ENCODE measurements at regions not wholly inside any gene's neighbourhood (a gene's known extent, or its start where the extent isn't known, plus 50 kb on each side); places are given as distances from the start of the nearest gene placed in this dataset.

- Histone ChIP-seq H3K9me3 (ENCODE audit: control insufficient read depth, low read depth, low read length) (no peaks in the 10 kb centered on the region), H3K36me3 (ENCODE audit: control insufficient read depth in 2 of 2, extremely low read depth in 1 of 2, insufficient read depth in 2 of 2, low read length in 2 of 2) (no peaks in the 10 kb centered on the region), H4K20me1 (ENCODE audit: control insufficient read depth, extremely low read depth, insufficient read depth, low read length) (no peaks in the 10 kb centered on the region), H3K9me1 (ENCODE audit: control insufficient read depth, extremely low read depth, insufficient read depth, low read length) (no peaks in the 10 kb centered on the region), H3K4me1 (ENCODE audit: control insufficient read depth, extremely low read depth, insufficient read depth, low read length) (no peaks in the 10 kb centered on the region), H3K4me3 (ENCODE audit: control insufficient read depth in 2 of 3, extremely low read depth in 1 of 3, insufficient read depth in 2 of 3, low read depth in 1 of 3, low read length in 3 of 3) (no peak overlapping the region), H3K9ac (ENCODE audit: control insufficient read depth, extremely low read depth, insufficient read depth, low read length) (no peak overlapping the region), H3K79me2 (ENCODE audit: control insufficient read depth, insufficient read depth, low read length) (no peaks in the 10 kb centered on the region), H3K4me2 (ENCODE audit: control insufficient read depth, extremely low read depth, insufficient read depth, low read depth, low read length) (no peak overlapping the region), H2AFZ (ENCODE audit: control insufficient read depth, low read length) (no peak overlapping the region), H3K27me3 (ENCODE audit: control insufficient read depth, extremely low read depth, insufficient read depth, low read length) (peaks cover 4% of the 10 kb centered on the region), H3K27ac (ENCODE audit: control insufficient read depth, insufficient read depth, low read length) (no peak overlapping the region)
- no peak for DNase-seq (ENCODE audit: low read depth, low spot score)
- dilution Hi-C loops (cut with MboI; ENCODE audit: extremely low pct_ligation_motif_present, low sequenced_read_pairs): no loop called here
- FAIRE-seq: peak; percentile 69
- TF ChIP-seq EZH2 (IDR thresholded peaks at IDR 0.05; ENCODE audit: low read length) (no peak), CTCF (optimal IDR thresholded peaks at IDR 0.05 in 1 of 3, IDR thresholded peaks at IDR 0.05 in 1 of 3, conservative IDR thresholded peaks at IDR 0.05 in 1 of 3; ENCODE audit: extremely low read depth in 1 of 3, insufficient read depth in 2 of 3, low read length in 3 of 3) (peak; percentile 76 to 88 (median 86))
These were observed 212.2 kb downstream of the LYPLAL1 start for GRCh38 chr1:219385787-219386427.

GRCh38 chr1:219383281-219383680 lies 209.6 kb downstream of the LYPLAL1 start:
- no peak overlapping the region for H3K4me2 ChIP-seq (ENCODE audit: control insufficient read depth, extremely low read depth, insufficient read depth, low read depth, low read length)
- no peaks in the 10 kb centered on the region for H3K36me3 ChIP-seq (ENCODE audit: control insufficient read depth in 2 of 2, extremely low read depth in 1 of 2, insufficient read depth in 2 of 2, low read length in 2 of 2)
- no peak overlapping the region for H3K4me3 ChIP-seq (ENCODE audit: control insufficient read depth in 2 of 3, extremely low read depth in 1 of 3, insufficient read depth in 2 of 3, low read depth in 1 of 3, low read length in 3 of 3)
- H3K9me3 ChIP-seq (ENCODE audit: control insufficient read depth, low read depth, low read length): no peaks in the 10 kb centered on the region
- H3K9me1 ChIP-seq (ENCODE audit: control insufficient read depth, extremely low read depth, insufficient read depth, low read length): no peaks in the 10 kb centered on the region
- dilution Hi-C loops (cut with MboI; ENCODE audit: extremely low pct_ligation_motif_present, low sequenced_read_pairs): no loop called here
- no peak overlapping the region for H2AFZ ChIP-seq (ENCODE audit: control insufficient read depth, low read length)
- H4K20me1 ChIP-seq (ENCODE audit: control insufficient read depth, extremely low read depth, insufficient read depth, low read length): no peaks in the 10 kb centered on the region
- no peaks in the 10 kb centered on the region for H3K79me2 ChIP-seq (ENCODE audit: control insufficient read depth, insufficient read depth, low read length)
- DNase-seq (ENCODE audit: low read depth, low spot score): no peak
- TF ChIP-seq CTCF (optimal IDR thresholded peaks at IDR 0.05 in 1 of 3, IDR thresholded peaks at IDR 0.05 in 1 of 3, conservative IDR thresholded peaks at IDR 0.05 in 1 of 3; ENCODE audit: extremely low read depth in 1 of 3, insufficient read depth in 2 of 3, low read length in 3 of 3) (no peak), EZH2 (IDR thresholded peaks at IDR 0.05; ENCODE audit: low read length) (no peak)
- H3K9ac ChIP-seq (ENCODE audit: control insufficient read depth, extremely low read depth, insufficient read depth, low read length): no peak overlapping the region
- no peak for FAIRE-seq
- H3K27ac ChIP-seq (ENCODE audit: control insufficient read depth, insufficient read depth, low read length): no peak overlapping the region
- peaks cover 13% of the 10 kb centered on the region for H3K27me3 ChIP-seq (ENCODE audit: control insufficient read depth, extremely low read depth, insufficient read depth, low read length)
- H3K4me1 ChIP-seq (ENCODE audit: control insufficient read depth, extremely low read depth, insufficient read depth, low read length): no peaks in the 10 kb centered on the region
